ENCODE measurements at regions not wholly inside any gene's neighbourhood (a gene's known extent, or its start where the extent isn't known, plus 50 kb on each side); places are given as distances from the start of the nearest gene placed in this dataset.
"Not testable (repeated sequence)": the region's sequence is repeated elsewhere in the genome, so short reads cannot be mapped to it uniquely, and the experiment has no call there.

GRCh38 chr3:86379280-86379679 is 611.7 kb downstream of the VGLL3 start:
- TF ChIP-seq SPI1 (IDR thresholded peaks at IDR 0.05; ENCODE audit: borderline replicate concordance, low read depth) (no peak), REST (IDR thresholded peaks at IDR 0.05; ENCODE audit: insufficient replicate concordance, low read depth) (no peak), GABPA (IDR thresholded peaks at IDR 0.05; ENCODE audit: low read depth) (no peak), CTCF (IDR thresholded peaks at IDR 0.05; ENCODE audit: insufficient read depth, low read length) (no peak), POLR2AphosphoS5 (IDR thresholded peaks at IDR 0.05; ENCODE audit: low read depth) (no peak)
- Histone ChIP-seq H3K4me3 (replicated peaks; ENCODE audit: insufficient read depth, low read length) (no peak overlapping the region), H3K27me3 (ENCODE audit: insufficient read depth, poor library complexity, severe bottlenecking) (no peaks in the 10 kb centered on the region), H3K27ac (replicated peaks) (no peak overlapping the region)
- no peak for DNase-seq (ENCODE audit: low read depth in 1 of 2, low spot score in 1 of 2)

GRCh38 chr3:86378829-86379228 is 612.1 kb downstream of the VGLL3 start:
- Histone ChIP-seq H3K27ac (replicated peaks) (no peak overlapping the region), H3K27me3 (ENCODE audit: insufficient read depth, poor library complexity, severe bottlenecking) (no peaks in the 10 kb centered on the region), H3K4me3 (replicated peaks; ENCODE audit: insufficient read depth, low read length) (no peak overlapping the region)
- no peak for TF ChIP-seq CTCF (IDR thresholded peaks at IDR 0.05; ENCODE audit: insufficient read depth, low read length)
- no peak for TF ChIP-seq GABPA (IDR thresholded peaks at IDR 0.05; ENCODE audit: low read depth)
- no peak for DNase-seq (ENCODE audit: low read depth in 1 of 2, low spot score in 1 of 2)

GRCh38 chr3:86335566-86335965 is 655.4 kb downstream of the VGLL3 start:
- not testable (repeated sequence) for H3K27ac ChIP-seq (replicated peaks); H3K4me3 ChIP-seq (replicated peaks; ENCODE audit: insufficient read depth, low read length); H3K27me3 ChIP-seq (ENCODE audit: insufficient read depth, poor library complexity, severe bottlenecking); DNase-seq (ENCODE audit: low read depth in 1 of 2, low spot score in 1 of 2)

GRCh38 chr3:86333636-86334035 is 657.3 kb downstream of the VGLL3 start:
- no peak for TF ChIP-seq GABPA (IDR thresholded peaks at IDR 0.05; ENCODE audit: low read depth)
- no peak for TF ChIP-seq CTCF (IDR thresholded peaks at IDR 0.05; ENCODE audit: insufficient read depth, low read length)
- no peak for TF ChIP-seq REST (IDR thresholded peaks at IDR 0.05; ENCODE audit: insufficient replicate concordance, low read depth)
- no peak for TF ChIP-seq SPI1 (IDR thresholded peaks at IDR 0.05; ENCODE audit: borderline replicate concordance, low read depth)
- no peak for TF ChIP-seq POLR2AphosphoS5 (IDR thresholded peaks at IDR 0.05; ENCODE audit: low read depth)
- H3K27ac ChIP-seq (replicated peaks) = no peak overlapping the region

More at GRCh38 chr3:86333636-86334035, 657.3 kb downstream of the VGLL3 start:
- DNase-seq (ENCODE audit: low read depth in 1 of 2, low spot score in 1 of 2) = no peak
- Histone ChIP-seq H3K4me3 (replicated peaks; ENCODE audit: insufficient read depth, low read length) (no peak overlapping the region), H3K27me3 (ENCODE audit: insufficient read depth, poor library complexity, severe bottlenecking) (no peaks in the 10 kb centered on the region)

Data from HL-60 (cell line).